ENCODE measurements at regions not wholly inside any gene's neighbourhood (a gene's known extent, or its start where the extent isn't known, plus 50 kb on each side); places are given as distances from the start of the nearest gene placed in this dataset.

- no peak for DNase-seq
- 83% methylated on average over 2 of the region's 4 CpGs for WGBS (ENCODE audit: insufficient coverage)
- peaks cover 0 to 4% (median 0%) of the 10 kb centered on the region in 5 experiments for H3K9me3 ChIP-seq (ENCODE audit: control extremely low read depth in 1 of 5, control insufficient read depth in 4 of 5, insufficient read depth in 2 of 5, low read depth in 1 of 5, low read length in 4 of 5)
- ChIA-PET CTCF (no interaction called here), POLR2A (no interaction called here)
- no peaks in the 10 kb centered on the region for H3K36me3 ChIP-seq (ENCODE audit: control insufficient read depth in 4 of 4, insufficient read depth in 4 of 4, low read length in 3 of 4)
- no peak overlapping the region for H3K27ac ChIP-seq (ENCODE audit: insufficient read depth in 1 of 2, low read depth in 1 of 2, low read length in 2 of 2, poor library complexity in 1 of 2, severe bottlenecking in 2 of 2)
- no peaks in the 10 kb centered on the region for H3K4me1 ChIP-seq (ENCODE audit: control extremely low read depth in 1 of 4, control insufficient read depth in 4 of 4, insufficient read depth in 4 of 4, low read length in 3 of 4)
- H3K27me3 ChIP-seq (replicated peaks in 2 of 5; ENCODE audit: control insufficient read depth in 4 of 5, insufficient read depth in 5 of 5, low read length in 4 of 5), result no peaks in the 10 kb centered on the region
- no peak overlapping the region for H3K4me3 ChIP-seq (ENCODE audit: control insufficient read depth in 1 of 7, extremely low read depth in 1 of 7, insufficient read depth in 4 of 7, low read depth in 2 of 7, low read length in 6 of 7)
These were observed 369.4 kb downstream of the SOX2 start for GRCh38 chr3:182081096-182081495.

- ChIA-PET CTCF (no interaction called here), POLR2A (no interaction called here)
- H3K9me3 ChIP-seq (ENCODE audit: control extremely low read depth in 1 of 5, control insufficient read depth in 4 of 5, insufficient read depth in 2 of 5, low read depth in 1 of 5, low read length in 4 of 5), result peaks cover 0 to 4% (median 0%) of the 10 kb centered on the region in 5 experiments
- no peaks in the 10 kb centered on the region for H3K4me1 ChIP-seq (ENCODE audit: control extremely low read depth in 1 of 4, control insufficient read depth in 4 of 4, insufficient read depth in 4 of 4, low read length in 3 of 4)
- DNase-seq, result no peak
- no peaks in the 10 kb centered on the region for H3K36me3 ChIP-seq (ENCODE audit: control insufficient read depth in 4 of 4, insufficient read depth in 4 of 4, low read length in 3 of 4)
- 100% methylated on average over 1 of the region's 2 CpGs for WGBS (ENCODE audit: insufficient coverage)
- H3K27me3 ChIP-seq (replicated peaks in 2 of 5; ENCODE audit: control insufficient read depth in 4 of 5, insufficient read depth in 5 of 5, low read length in 4 of 5), result no peaks in the 10 kb centered on the region
- H3K4me3 ChIP-seq (ENCODE audit: control insufficient read depth in 1 of 7, extremely low read depth in 1 of 7, insufficient read depth in 4 of 7, low read depth in 2 of 7, low read length in 6 of 7), result no peak overlapping the region
- no peak overlapping the region for H3K27ac ChIP-seq (ENCODE audit: insufficient read depth in 1 of 2, low read depth in 1 of 2, low read length in 2 of 2, poor library complexity in 1 of 2, severe bottlenecking in 2 of 2)
These were observed 371.4 kb downstream of the SOX2 start for GRCh38 chr3:182083112-182083511.

GRCh38 chr3:182092662-182093262, 381.0 kb downstream of the SOX2 start:
- no peaks in the 10 kb centered on the region for H3K36me3 ChIP-seq (ENCODE audit: control insufficient read depth in 4 of 4, insufficient read depth in 4 of 4, low read length in 3 of 4)
- DNase-seq, result peak in 1 of 3 donors; percentile 2
- H3K4me3 ChIP-seq (ENCODE audit: control insufficient read depth in 1 of 7, extremely low read depth in 1 of 7, insufficient read depth in 4 of 7, low read depth in 2 of 7, low read length in 6 of 7), result no peak overlapping the region
- H3K9me3 ChIP-seq (ENCODE audit: control extremely low read depth in 1 of 5, control insufficient read depth in 4 of 5, insufficient read depth in 2 of 5, low read depth in 1 of 5, low read length in 4 of 5), result no peaks in the 10 kb centered on the region
- ChIA-PET POLR2A (no interaction called here), CTCF (no interaction called here)
- H3K27ac ChIP-seq (ENCODE audit: insufficient read depth in 1 of 2, low read depth in 1 of 2, low read length in 2 of 2, poor library complexity in 1 of 2, severe bottlenecking in 2 of 2), result no peak overlapping the region
- no peaks in the 10 kb centered on the region for H3K27me3 ChIP-seq (replicated peaks in 2 of 5; ENCODE audit: control insufficient read depth in 4 of 5, insufficient read depth in 5 of 5, low read length in 4 of 5)
- WGBS (ENCODE audit: insufficient coverage), result 8% methylated on average over 3 of the region's 6 CpGs
- no peaks in the 10 kb centered on the region for H3K4me1 ChIP-seq (ENCODE audit: control extremely low read depth in 1 of 4, control insufficient read depth in 4 of 4, insufficient read depth in 4 of 4, low read length in 3 of 4)

DNA sequence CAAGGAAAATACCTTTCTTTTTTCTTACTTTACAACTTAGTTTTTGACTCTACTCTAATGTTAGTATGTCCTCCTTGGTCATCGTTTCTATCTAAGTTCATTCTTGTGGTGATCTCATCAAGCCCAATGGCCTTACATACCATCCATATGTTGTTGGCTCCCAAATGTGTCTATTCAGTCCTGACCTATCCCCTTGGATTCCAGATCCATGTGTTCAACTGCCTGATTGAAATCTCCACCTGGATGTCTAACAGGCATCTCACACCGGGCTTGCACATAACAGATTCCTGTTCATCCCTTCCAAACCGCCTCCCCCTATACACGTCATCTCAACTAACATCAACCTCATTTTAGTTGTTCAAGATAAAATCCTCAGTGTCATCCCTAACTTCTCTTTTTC, 382.6 kb downstream of the SOX2 start:
- H3K27me3 ChIP-seq (replicated peaks in 2 of 5; ENCODE audit: control insufficient read depth in 4 of 5, insufficient read depth in 5 of 5, low read length in 4 of 5), result no peaks in the 10 kb centered on the region
- 95% methylated on average over 4 of the region's 4 CpGs for WGBS (ENCODE audit: insufficient coverage)
- ChIA-PET CTCF (no interaction called here), POLR2A (no interaction called here)
- no peaks in the 10 kb centered on the region for H3K4me1 ChIP-seq (ENCODE audit: control extremely low read depth in 1 of 4, control insufficient read depth in 4 of 4, insufficient read depth in 4 of 4, low read length in 3 of 4)
- no peaks in the 10 kb centered on the region for H3K36me3 ChIP-seq (ENCODE audit: control insufficient read depth in 4 of 4, insufficient read depth in 4 of 4, low read length in 3 of 4)
- DNase-seq, result no peak
- H3K27ac ChIP-seq (ENCODE audit: insufficient read depth in 1 of 2, low read depth in 1 of 2, low read length in 2 of 2, poor library complexity in 1 of 2, severe bottlenecking in 2 of 2), result no peak overlapping the region
- H3K9me3 ChIP-seq (ENCODE audit: control extremely low read depth in 1 of 5, control insufficient read depth in 4 of 5, insufficient read depth in 2 of 5, low read depth in 1 of 5, low read length in 4 of 5), result peaks cover 0 to 2% (median 0%) of the 10 kb centered on the region in 5 experiments
- no peak overlapping the region for H3K4me3 ChIP-seq (ENCODE audit: control insufficient read depth in 1 of 7, extremely low read depth in 1 of 7, insufficient read depth in 4 of 7, low read depth in 2 of 7, low read length in 6 of 7)

DNA sequence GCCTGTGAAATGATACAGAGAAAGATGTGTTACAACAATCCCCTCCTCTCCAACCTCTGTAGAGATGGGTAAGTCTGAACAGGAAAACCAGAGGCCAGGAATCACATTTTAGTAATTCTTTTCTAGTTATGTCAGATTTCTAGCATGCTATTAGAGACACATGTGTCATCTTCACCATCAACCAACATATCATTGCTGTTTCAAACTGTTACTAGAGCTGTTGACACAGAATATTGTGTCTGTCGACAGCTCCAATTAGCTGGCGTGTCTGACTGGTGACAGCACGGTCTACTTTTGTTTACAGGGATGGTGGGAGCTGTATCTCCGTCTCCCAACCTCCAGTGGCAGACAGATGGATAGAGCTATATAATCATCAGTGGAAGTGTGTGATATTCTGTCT, 393.2 kb downstream of the SOX2 start:
- ChIA-PET POLR2A (no interaction called here), CTCF (no interaction called here)
- H3K4me3 ChIP-seq (ENCODE audit: control insufficient read depth in 1 of 7, extremely low read depth in 1 of 7, insufficient read depth in 4 of 7, low read depth in 2 of 7, low read length in 6 of 7), result no peak overlapping the region
- 100% methylated on average over 3 of the region's 4 CpGs for WGBS (ENCODE audit: insufficient coverage)
- H3K27ac ChIP-seq (ENCODE audit: insufficient read depth in 1 of 2, low read depth in 1 of 2, low read length in 2 of 2, poor library complexity in 1 of 2, severe bottlenecking in 2 of 2), result no peak overlapping the region
- H3K27me3 ChIP-seq (replicated peaks in 2 of 5; ENCODE audit: control insufficient read depth in 4 of 5, insufficient read depth in 5 of 5, low read length in 4 of 5), result no peaks in the 10 kb centered on the region
- H3K9me3 ChIP-seq (ENCODE audit: control extremely low read depth in 1 of 5, control insufficient read depth in 4 of 5, insufficient read depth in 2 of 5, low read depth in 1 of 5, low read length in 4 of 5), result peaks cover 0 to 7% (median 3%) of the 10 kb centered on the region in 5 experiments
- H3K36me3 ChIP-seq (ENCODE audit: control insufficient read depth in 4 of 4, insufficient read depth in 4 of 4, low read length in 3 of 4), result no peaks in the 10 kb centered on the region
- H3K4me1 ChIP-seq (ENCODE audit: control extremely low read depth in 1 of 4, control insufficient read depth in 4 of 4, insufficient read depth in 4 of 4, low read length in 3 of 4), result no peaks in the 10 kb centered on the region
- no peak for DNase-seq

GRCh38 chr3:182105875-182106274, 394.1 kb downstream of the SOX2 start:
- DNase-seq, result no peak
- Histone ChIP-seq H3K27ac (ENCODE audit: insufficient read depth in 1 of 2, low read depth in 1 of 2, low read length in 2 of 2, poor library complexity in 1 of 2, severe bottlenecking in 2 of 2) (no peak overlapping the region), H3K9me3 (ENCODE audit: control extremely low read depth in 1 of 5, control insufficient read depth in 4 of 5, insufficient read depth in 2 of 5, low read depth in 1 of 5, low read length in 4 of 5) (peaks cover 0 to 7% (median 1%) of the 10 kb centered on the region in 5 experiments), H3K27me3 (replicated peaks in 2 of 5; ENCODE audit: control insufficient read depth in 4 of 5, insufficient read depth in 5 of 5, low read length in 4 of 5) (no peaks in the 10 kb centered on the region), H3K4me3 (ENCODE audit: control insufficient read depth in 1 of 7, extremely low read depth in 1 of 7, insufficient read depth in 4 of 7, low read depth in 2 of 7, low read length in 6 of 7) (no peak overlapping the region), H3K36me3 (ENCODE audit: control insufficient read depth in 4 of 4, insufficient read depth in 4 of 4, low read length in 3 of 4) (no peaks in the 10 kb centered on the region), H3K4me1 (ENCODE audit: control extremely low read depth in 1 of 4, control insufficient read depth in 4 of 4, insufficient read depth in 4 of 4, low read length in 3 of 4) (no peaks in the 10 kb centered on the region)
- CTCF ChIA-PET, result no interaction called here
- POLR2A ChIA-PET, result no interaction called here
- no CpG with 5 or more reads among the region's 4 CpGs for WGBS (ENCODE audit: insufficient coverage)

- CTCF ChIA-PET, result no interaction called here
- H3K27me3 ChIP-seq (replicated peaks in 2 of 5; ENCODE audit: control insufficient read depth in 4 of 5, insufficient read depth in 5 of 5, low read length in 4 of 5), result no peaks in the 10 kb centered on the region
These were observed 396.6 kb downstream of the SOX2 start for GRCh38 chr3:182108371-182108770.

More at GRCh38 chr3:182108371-182108770, 396.6 kb downstream of the SOX2 start:
- no peak for DNase-seq
- Histone ChIP-seq H3K9me3 (ENCODE audit: control extremely low read depth in 1 of 5, control insufficient read depth in 4 of 5, insufficient read depth in 2 of 5, low read depth in 1 of 5, low read length in 4 of 5) (no peaks in the 10 kb centered on the region), H3K4me1 (ENCODE audit: control extremely low read depth in 1 of 4, control insufficient read depth in 4 of 4, insufficient read depth in 4 of 4, low read length in 3 of 4) (no peaks in the 10 kb centered on the region), H3K27ac (ENCODE audit: insufficient read depth in 1 of 2, low read depth in 1 of 2, low read length in 2 of 2, poor library complexity in 1 of 2, severe bottlenecking in 2 of 2) (no peak overlapping the region), H3K36me3 (ENCODE audit: control insufficient read depth in 4 of 4, insufficient read depth in 4 of 4, low read length in 3 of 4) (no peaks in the 10 kb centered on the region), H3K4me3 (ENCODE audit: control insufficient read depth in 1 of 7, extremely low read depth in 1 of 7, insufficient read depth in 4 of 7, low read depth in 2 of 7, low read length in 6 of 7) (no peak overlapping the region)
- POLR2A ChIA-PET, result no interaction called here

Data from common myeloid progenitor, CD34-positive (primary cell).